A673 (cell line): ENCODE measurements at regions not wholly inside any gene's neighbourhood (a gene's known extent, or its start where the extent isn't known, plus 50 kb on each side); places are given as distances from the start of the nearest gene placed in this dataset.

Experiments used
- BruUV-seq: library from RNA; stranded (reverse); fragments of 400-500 nt; replicated peaks from 2 replicates; lab custom pipeline; 2021; lab: Mats Ljungman, UMichigan
- CTCF ChIA-PET: fragments of 300-600 bp; sonication (Branson Sonifier 250); formaldehyde crosslinking; loops from one replicate; lab custom pipeline; 2022; ENCODE audit warnings: antibody characterized with exemption; lab: Charles Lee
- POLR2A ChIA-PET: fragments of 300-600 bp; sonication (Branson Sonifier 250); formaldehyde crosslinking; loops from one replicate; lab custom pipeline; 2022; ENCODE audit warnings: antibody characterized with exemption; ENCODE audit not compliant: low non-redundant PET; lab: Charles Lee
- DNase-seq: peaks from one replicate; pipeline ENCODE4 v3.0.0-alpha.2; 2015; ENCODE audit warnings: low spot score
- H3K27ac ChIP-seq: fragments of 200-600 bp; sonication (generic); 2 replicates; pipeline ENCODE4 v1.5.1; 2016; ENCODE audit warnings: mixed run types, low read depth, mild to moderate bottlenecking, mixed read lengths, antibody characterized with exemption, low read length; ENCODE audit not compliant: poor library complexity, severe bottlenecking
- H3K27me3 ChIP-seq: fragments of 200-600 bp; sonication (generic); replicated peaks from 2 replicates; pipeline ENCODE4 v1.6.1; 2017; ENCODE audit warnings: mixed run types, low read depth, mild to moderate bottlenecking, mixed read lengths, antibody characterized with exemption, low read length; ENCODE audit not compliant: insufficient read depth, poor library complexity
- H3K36me3 ChIP-seq: fragments of 200-600 bp; sonication (generic); 2 replicates; pipeline ENCODE4 v1.6.1; 2016; ENCODE audit warnings: mixed run types, mild to moderate bottlenecking, mixed read lengths, antibody characterized with exemption, low read length; ENCODE audit not compliant: insufficient read depth, poor library complexity, severe bottlenecking
- H3K4me1 ChIP-seq: fragments of 200-600 bp; sonication (generic); 2 replicates; pipeline ENCODE4 v1.6.1; 2017; ENCODE audit warnings: mixed run types, mild to moderate bottlenecking, mixed read lengths, antibody characterized with exemption, low read length; ENCODE audit not compliant: insufficient read depth, poor library complexity, severe bottlenecking
- H3K4me3 ChIP-seq: fragments of 200-600 bp; sonication (generic); 2 replicates; pipeline ENCODE4 v1.5.1; 2016; ENCODE audit warnings: low read depth, mixed run types, mild to moderate bottlenecking, mixed read lengths, low read length; ENCODE audit not compliant: poor library complexity, severe bottlenecking
- H3K9me3 ChIP-seq: fragments of 200-600 bp; sonication (generic); 2 replicates; pipeline ENCODE4 v1.6.1; 2016; ENCODE audit warnings: mixed run types, low read depth, mild to moderate bottlenecking, mixed read lengths, antibody characterized with exemption, low read length; ENCODE audit not compliant: poor library complexity, severe bottlenecking
- EZH2 ChIP-seq: fragments of 200-600 bp; sonication (generic); IDR thresholded peaks from 2 replicates; pipeline ENCODE4 v1.6.1; 2017; ENCODE audit warnings: borderline replicate concordance, low read depth, mild to moderate bottlenecking, mixed read lengths, antibody characterized with exemption, low read length; ENCODE audit not compliant: poor library complexity, severe bottlenecking
- intact Hi-C: fragments of 100-400 bp; cut with micrococcal nuclease; formaldehyde crosslinking; loops from one replicate; pipeline ENCODE4 v1.10.0; 2022; ENCODE audit not compliant: unreplicated experiment
- TF ChIP-seq, protein P1 (sequence below): fragments of 300-800, 200-600 bp; sonication (generic); conservative IDR thresholded peaks from 2 replicates; pipeline ENCODE4 v1.5.1; 2017; ENCODE audit warnings: low read depth, mild to moderate bottlenecking, antibody characterized with exemption, low read length, moderate library complexity, mixed read lengths

DNA sequence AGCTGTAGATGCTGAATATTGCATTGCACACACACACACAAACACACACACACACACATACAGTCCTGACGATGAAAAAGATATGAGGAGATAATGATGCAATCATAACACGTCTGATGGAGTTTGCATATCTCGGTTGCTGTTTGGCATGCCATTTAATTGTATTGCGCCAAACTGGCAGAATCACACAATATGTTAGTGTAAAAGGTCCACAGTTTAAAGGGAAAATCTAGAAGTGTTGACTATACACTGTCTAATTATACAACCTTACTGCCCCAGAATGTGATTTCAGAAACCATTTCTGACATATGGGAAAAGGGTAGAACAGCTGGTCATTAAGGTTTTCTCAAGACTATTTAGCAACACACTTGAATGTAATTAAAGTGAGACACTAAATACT is 123.7 kb upstream of the PROX1 start:
- Histone ChIP-seq H3K27me3 (peaks cover 53% of the 10 kb centered on the region), H3K4me3 (no peak overlapping the region), H3K36me3 (no peaks in the 10 kb centered on the region), H3K27ac (no peak overlapping the region), H3K9me3 (no peaks in the 10 kb centered on the region), H3K4me1 (no peaks in the 10 kb centered on the region)
- intact Hi-C loops: no loop called here
- no TSS peak for BruUV-seq
- POLR2A ChIA-PET: no interaction called here
- TF ChIP-seq EZH2: no peak
- TF ChIP-seq, protein P1, sequence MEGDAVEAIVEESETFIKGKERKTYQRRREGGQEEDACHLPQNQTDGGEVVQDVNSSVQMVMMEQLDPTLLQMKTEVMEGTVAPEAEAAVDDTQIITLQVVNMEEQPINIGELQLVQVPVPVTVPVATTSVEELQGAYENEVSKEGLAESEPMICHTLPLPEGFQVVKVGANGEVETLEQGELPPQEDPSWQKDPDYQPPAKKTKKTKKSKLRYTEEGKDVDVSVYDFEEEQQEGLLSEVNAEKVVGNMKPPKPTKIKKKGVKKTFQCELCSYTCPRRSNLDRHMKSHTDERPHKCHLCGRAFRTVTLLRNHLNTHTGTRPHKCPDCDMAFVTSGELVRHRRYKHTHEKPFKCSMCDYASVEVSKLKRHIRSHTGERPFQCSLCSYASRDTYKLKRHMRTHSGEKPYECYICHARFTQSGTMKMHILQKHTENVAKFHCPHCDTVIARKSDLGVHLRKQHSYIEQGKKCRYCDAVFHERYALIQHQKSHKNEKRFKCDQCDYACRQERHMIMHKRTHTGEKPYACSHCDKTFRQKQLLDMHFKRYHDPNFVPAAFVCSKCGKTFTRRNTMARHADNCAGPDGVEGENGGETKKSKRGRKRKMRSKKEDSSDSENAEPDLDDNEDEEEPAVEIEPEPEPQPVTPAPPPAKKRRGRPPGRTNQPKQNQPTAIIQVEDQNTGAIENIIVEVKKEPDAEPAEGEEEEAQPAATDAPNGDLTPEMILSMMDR: no peak
- CTCF ChIA-PET: no interaction called here
- DNase-seq: no peak

DNA sequence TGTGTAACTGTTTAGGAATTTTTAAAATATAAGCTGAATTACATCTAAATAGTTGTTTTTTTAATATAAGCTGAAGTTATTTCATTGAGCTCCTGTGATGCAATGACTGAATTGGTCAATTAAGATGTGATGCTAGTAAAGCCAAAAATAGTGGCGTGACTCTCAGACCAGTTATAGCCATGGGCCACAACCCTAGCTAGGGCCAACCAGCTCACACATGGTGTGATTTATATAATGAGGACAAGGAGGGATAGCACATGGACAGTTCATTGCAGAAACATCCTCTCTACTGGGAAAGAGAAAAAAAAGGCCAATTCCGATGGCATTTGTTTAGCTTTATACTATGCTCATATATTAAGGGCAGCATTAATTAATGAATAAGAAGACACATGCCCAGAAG is 119.3 kb upstream of the PROX1 start:
- TF ChIP-seq, protein P1: no peak
- TF ChIP-seq EZH2: no peak
- no peaks in the 10 kb centered on the region for H3K9me3 ChIP-seq
- no peaks in the 10 kb centered on the region for H3K4me1 ChIP-seq
- H3K27ac ChIP-seq: no peak overlapping the region
- peaks cover 25% of the 10 kb centered on the region for H3K27me3 ChIP-seq
- H3K36me3 ChIP-seq: no peaks in the 10 kb centered on the region
- POLR2A ChIA-PET: no interaction called here
- no peak for DNase-seq
- no peak overlapping the region for H3K4me3 ChIP-seq
- CTCF ChIA-PET: no interaction called here
- BruUV-seq: no TSS peak
- intact Hi-C loops: no loop called here

DNA sequence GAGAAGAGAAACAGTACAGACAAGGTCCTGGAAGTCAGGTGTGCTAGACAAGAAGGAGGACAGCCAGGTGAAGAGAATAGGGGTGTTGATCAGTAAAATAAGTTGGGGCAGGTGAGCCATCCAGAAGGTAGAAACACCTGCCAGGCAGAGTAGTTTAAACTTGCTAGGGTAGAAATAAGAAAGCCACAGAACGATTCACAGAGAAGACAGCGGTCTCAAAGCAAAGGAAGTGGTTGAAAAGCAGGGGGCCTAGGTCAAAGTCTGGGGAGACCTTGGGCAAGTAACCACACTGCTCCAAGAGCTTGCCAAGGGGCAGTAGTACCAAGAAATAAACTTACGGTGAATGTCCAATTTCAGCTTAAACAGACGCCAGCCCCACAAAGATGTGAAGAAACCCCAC is 116.6 kb upstream of the PROX1 start:
- Histone ChIP-seq H3K27ac (no peak overlapping the region), H3K27me3 (peaks cover 21% of the 10 kb centered on the region), H3K9me3 (no peaks in the 10 kb centered on the region), H3K36me3 (no peaks in the 10 kb centered on the region), H3K4me3 (no peak overlapping the region), H3K4me1 (no peaks in the 10 kb centered on the region)
- POLR2A ChIA-PET: no interaction called here
- DNase-seq: no peak
- intact Hi-C loops: no loop called here
- CTCF ChIA-PET: no interaction called here
- BruUV-seq: no TSS peak
- TF ChIP-seq, protein P1: no peak
- no peak for TF ChIP-seq EZH2
